Spleen (tissue), 11 donors: ENCODE measurements at regions not wholly inside any gene's neighbourhood (a gene's known extent, or its start where the extent isn't known, plus 50 kb on each side); places are given as distances from the start of the nearest gene placed in this dataset.

Experiments used
- DNase-seq: peaks from one replicate; pipeline ENCODE4 v3.0.0-alpha.2; 2020
- H3K27ac ChIP-seq, 8 donors: fragments of 200-600 bp; sonication (generic) in 7 of 8; 1 replicate in 4 of 8; 2 replicates in 4 of 8; pipeline versions ENCODE4 v1.5.0 to v1.8.0; 2016 to 2021; ENCODE audit warnings: inconsistent platforms in 4 of 8, mild to moderate bottlenecking in 4 of 8, moderate library complexity in 1 of 8
- H3K27me3 ChIP-seq, 7 donors: fragments of 200-600 bp; sonication (generic) in 6 of 7; replicated peaks in 1 of 7; 1 replicate in 4 of 7; 2 replicates in 3 of 7; pipeline versions ENCODE4 v1.5.0 to v1.8.0; 2016 to 2021; ENCODE audit warnings: inconsistent platforms in 3 of 7, mild to moderate bottlenecking in 1 of 7
- H3K36me3 ChIP-seq, 6 donors: fragments of 200-600 bp; sonication (generic) in 5 of 6; 1 replicate in 4 of 6; 2 replicates in 2 of 6; pipeline versions ENCODE4 v1.5.0 to v1.8.0; 2016 to 2021; ENCODE audit warnings: inconsistent platforms in 2 of 6
- H3K4me1 ChIP-seq, 6 donors: fragments of 200-600 bp; sonication (generic) in 5 of 6; 1 replicate in 3 of 6; 2 replicates in 3 of 6; pipeline versions ENCODE4 v1.5.0 to v1.8.0; 2016 to 2021; ENCODE audit warnings: inconsistent platforms in 3 of 6
- H3K4me3 ChIP-seq, 8 donors: fragments of 200-600 bp; sonication (generic) in 7 of 8; 1 replicate in 4 of 8; 2 replicates in 4 of 8; pipeline versions ENCODE4 v1.5.0 to v1.8.0; 2016 to 2021; ENCODE audit warnings: inconsistent platforms in 4 of 8, mild to moderate bottlenecking in 4 of 8, moderate library complexity in 2 of 8
- H3K9me3 ChIP-seq, 8 donors: fragments of 200-600 bp; sonication (generic) in 7 of 8; 1 replicate in 4 of 8; 2 replicates in 4 of 8; pipeline versions ENCODE4 v1.5.0 to v1.8.0; 2016 to 2021; ENCODE audit warnings: inconsistent platforms in 4 of 8
- POLR2A ChIP-seq, 3 donors: fragments of 450-650 bp; IDR thresholded peaks; one replicate each; pipeline ENCODE4 v1.5.1; 2017; ENCODE audit warnings: antibody characterized with exemption in 3 of 3, mild to moderate bottlenecking in 1 of 3
- POLR2AphosphoS5 ChIP-seq, 3 donors: sonication (generic); formaldehyde crosslinking; IDR thresholded peaks; one replicate each; pipeline ENCODE4 v1.5.1; 2017; ENCODE audit warnings: antibody characterized with exemption in 3 of 3
- WGBS, 5 donors: extraction: QIAGEN DNeasy Blood & Tissue Kit in 3 of 5; methylation state at CpG; one replicate each; pipeline versions ENCODE4 v1.1.5 to v1.1.7; 2013 to 2018; 5-methylcytosine and 5-hydroxymethylcytosine counted together
- intact Hi-C: fragments of 100-400 bp; cut with DNase I; formaldehyde crosslinking; loops from one replicate; pipeline ENCODE4 v1.15.0; 2023; ENCODE audit warnings: low total_unique reads
- TF ChIP-seq, protein P1 (sequence below), 11 experiments: fragments of 200-600 bp in 7 of 11; fragments of 450-650 bp in 4 of 11; sonication (generic) in 4 of 11; IDR thresholded peaks in 8 of 11; conservative IDR thresholded peaks in 3 of 11; 1 replicate in 7 of 11; 2 replicates in 4 of 11; pipeline versions ENCODE4 v1.4.0 to v1.8.0; 2016 to 2021; ENCODE audit warnings: antibody characterized with exemption in 11 of 11, inconsistent platforms in 4 of 11, mild to moderate bottlenecking in 1 of 11
- donor health status: healthy with polysubstance abuse.
- donor health status: DM: no; HTN: no; CAD: no; lungs with moderate emphysema.
- donor health status: DM: no; HTN: no; CAD: no.
- donor health status: Bipolar disorder and iron deficiency.
- donor health status: healthy.
- donor health status: DM: no; HTN: no; CAD: no.
- donor health status: DM: yes; HTN: yes; CAD: no.

DNA sequence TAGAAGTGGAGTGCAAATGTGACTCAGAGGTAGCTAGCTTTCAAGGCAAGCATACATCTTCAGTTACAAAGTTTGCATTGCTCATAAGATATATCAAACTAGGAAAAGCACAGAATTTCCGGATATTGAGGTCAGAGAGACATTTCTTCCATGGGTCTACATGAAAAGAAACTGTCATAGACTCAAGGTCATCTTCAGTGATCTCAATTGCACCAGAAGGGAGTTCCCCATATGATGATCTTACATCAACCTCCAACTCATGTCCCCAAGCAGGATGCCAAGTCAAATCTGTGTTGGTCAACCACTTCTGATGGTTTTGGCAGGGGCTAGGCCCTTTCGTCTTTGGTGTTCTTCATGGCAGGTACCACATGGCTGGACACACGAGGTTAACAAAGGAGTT lies 459.9 kb upstream of the MAF start:
- H3K36me3 ChIP-seq = no peaks in the 10 kb centered on the region
- H3K4me1 ChIP-seq = no peaks in the 10 kb centered on the region
- no peak overlapping the region for H3K27ac ChIP-seq

DNA sequence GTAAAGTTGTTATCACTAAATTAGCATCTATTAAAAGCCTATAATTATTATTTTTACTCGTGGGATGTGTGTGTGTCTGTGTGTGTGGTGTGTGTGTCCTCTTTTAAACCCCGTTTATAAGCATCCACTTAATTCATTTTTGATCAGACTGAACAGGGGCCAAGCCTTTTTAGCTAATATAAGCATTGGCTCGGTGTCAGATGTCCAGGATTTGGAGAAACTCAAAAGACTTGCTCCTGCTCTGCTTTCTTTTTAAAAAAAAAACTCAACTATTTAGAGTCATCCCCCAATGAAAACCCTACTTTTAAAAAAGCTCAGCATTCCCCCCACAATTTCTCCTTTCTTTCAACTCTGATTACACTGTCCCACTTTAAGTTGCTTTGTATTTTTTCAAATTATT lies 459.3 kb upstream of the MAF start:
- no peak for DNase-seq
- no peaks in the 10 kb centered on the region for H3K36me3 ChIP-seq
- H3K4me3 ChIP-seq = no peak overlapping the region
- H3K27ac ChIP-seq = no peak overlapping the region
- WGBS, 5 donors = 48 to 69% (median 64%) methylated on average over 3 of the region's 3 CpGs
- H3K27me3 ChIP-seq = no peaks in the 10 kb centered on the region
- H3K9me3 ChIP-seq = no peaks in the 10 kb centered on the region
- no peaks in the 10 kb centered on the region for H3K4me1 ChIP-seq
- TF ChIP-seq POLR2A (IDR thresholded peaks at IDR 0.05) (no peak), POLR2AphosphoS5 (IDR thresholded peaks at IDR 0.05) (no peak)
- TF ChIP-seq, protein P1, sequence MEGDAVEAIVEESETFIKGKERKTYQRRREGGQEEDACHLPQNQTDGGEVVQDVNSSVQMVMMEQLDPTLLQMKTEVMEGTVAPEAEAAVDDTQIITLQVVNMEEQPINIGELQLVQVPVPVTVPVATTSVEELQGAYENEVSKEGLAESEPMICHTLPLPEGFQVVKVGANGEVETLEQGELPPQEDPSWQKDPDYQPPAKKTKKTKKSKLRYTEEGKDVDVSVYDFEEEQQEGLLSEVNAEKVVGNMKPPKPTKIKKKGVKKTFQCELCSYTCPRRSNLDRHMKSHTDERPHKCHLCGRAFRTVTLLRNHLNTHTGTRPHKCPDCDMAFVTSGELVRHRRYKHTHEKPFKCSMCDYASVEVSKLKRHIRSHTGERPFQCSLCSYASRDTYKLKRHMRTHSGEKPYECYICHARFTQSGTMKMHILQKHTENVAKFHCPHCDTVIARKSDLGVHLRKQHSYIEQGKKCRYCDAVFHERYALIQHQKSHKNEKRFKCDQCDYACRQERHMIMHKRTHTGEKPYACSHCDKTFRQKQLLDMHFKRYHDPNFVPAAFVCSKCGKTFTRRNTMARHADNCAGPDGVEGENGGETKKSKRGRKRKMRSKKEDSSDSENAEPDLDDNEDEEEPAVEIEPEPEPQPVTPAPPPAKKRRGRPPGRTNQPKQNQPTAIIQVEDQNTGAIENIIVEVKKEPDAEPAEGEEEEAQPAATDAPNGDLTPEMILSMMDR (IDR thresholded peaks at IDR 0.05 in 8 of 11, conservative IDR thresholded peaks at IDR 0.05 in 3 of 11) = no peak
- intact Hi-C loops = no loop called here

More for the DNA sequence above, 459.9 kb upstream of the MAF start:
- DNase-seq = no peak
- intact Hi-C loops = no loop called here
- no peaks in the 10 kb centered on the region for H3K27me3 ChIP-seq
- no peak overlapping the region for H3K4me3 ChIP-seq
- TF ChIP-seq POLR2AphosphoS5 (IDR thresholded peaks at IDR 0.05) (no peak), POLR2A (IDR thresholded peaks at IDR 0.05) (no peak)
- TF ChIP-seq, protein P1 (IDR thresholded peaks at IDR 0.05 in 8 of 11, conservative IDR thresholded peaks at IDR 0.05 in 3 of 11) = no peak
- WGBS, 5 donors = 69 to 88% (median 74%) methylated on average over 3 of the region's 3 CpGs
- no peaks in the 10 kb centered on the region for H3K9me3 ChIP-seq

DNA sequence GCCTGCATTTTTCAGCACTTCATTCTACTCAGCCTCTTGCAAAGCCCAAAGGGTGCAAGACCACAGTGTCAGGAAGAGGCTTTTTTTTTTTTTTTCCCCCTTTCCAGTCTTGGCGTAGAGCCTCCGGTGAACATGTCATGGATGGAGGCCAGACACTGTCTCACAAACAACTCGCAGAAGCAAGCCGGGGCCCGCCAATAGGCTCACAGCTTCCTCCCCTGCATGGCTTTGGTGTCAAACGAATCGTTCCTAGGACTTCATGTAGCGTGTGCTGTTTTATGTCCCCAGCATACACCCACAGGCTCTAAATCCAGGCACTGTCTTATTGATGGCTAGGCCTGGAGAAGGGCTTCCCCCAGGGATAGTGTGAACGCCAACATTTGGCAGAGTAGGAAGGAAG lies 457.7 kb upstream of the MAF start:
- Histone ChIP-seq H3K4me1 (no peaks in the 10 kb centered on the region), H3K27me3 (no peaks in the 10 kb centered on the region), H3K9me3 (no peaks in the 10 kb centered on the region), H3K27ac (no peak overlapping the region), H3K4me3 (no peak overlapping the region), H3K36me3 (no peaks in the 10 kb centered on the region)
- 62 to 82% (median 78%) methylated on average over 7 to 9 of the region's 9 CpGs for WGBS, 5 donors
- intact Hi-C loops = no loop called here
- DNase-seq = no peak
- TF ChIP-seq POLR2AphosphoS5 (IDR thresholded peaks at IDR 0.05) (no peak), POLR2A (IDR thresholded peaks at IDR 0.05) (no peak)
- TF ChIP-seq, protein P1 (IDR thresholded peaks at IDR 0.05 in 8 of 11, conservative IDR thresholded peaks at IDR 0.05 in 3 of 11) = no peak

DNA sequence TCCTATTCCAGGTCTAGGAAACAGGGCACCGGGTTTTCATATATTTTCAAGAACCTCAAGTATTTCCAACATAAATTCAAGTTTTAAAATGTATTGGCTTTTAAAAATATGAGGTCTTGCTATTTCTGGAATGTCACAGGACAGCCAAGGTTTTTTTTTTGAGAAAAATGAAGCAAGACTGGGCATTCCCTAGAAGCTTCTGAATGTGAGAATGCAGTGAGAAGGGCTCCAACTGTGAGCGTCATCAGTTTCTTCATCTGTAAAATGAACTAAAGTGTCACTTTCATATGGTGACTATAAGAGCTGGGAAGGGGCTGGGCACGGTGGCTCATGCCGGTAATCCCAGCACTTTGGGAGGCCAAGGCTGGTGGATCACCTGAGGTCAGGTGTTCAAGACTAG lies 455.8 kb upstream of the MAF start:
- Histone ChIP-seq H3K4me1 (no peaks in the 10 kb centered on the region), H3K4me3 (no peak overlapping the region), H3K27ac (no peak overlapping the region), H3K9me3 (no peaks in the 10 kb centered on the region), H3K27me3 (no peaks in the 10 kb centered on the region), H3K36me3 (no peaks in the 10 kb centered on the region)
- intact Hi-C loops = no loop called here
- TF ChIP-seq POLR2AphosphoS5 (IDR thresholded peaks at IDR 0.05) = no peak
- TF ChIP-seq, protein P1 (IDR thresholded peaks at IDR 0.05 in 8 of 11, conservative IDR thresholded peaks at IDR 0.05 in 3 of 11) = no peak
- DNase-seq = no peak
- 73 to 89% (median 84%) methylated on average over 4 of the region's 4 CpGs for WGBS, 5 donors
